ENCODE measurements at regions not wholly inside any gene's neighbourhood (a gene's known extent, or its start where the extent isn't known, plus 50 kb on each side); places are given as distances from the start of the nearest gene placed in this dataset.

DNA sequence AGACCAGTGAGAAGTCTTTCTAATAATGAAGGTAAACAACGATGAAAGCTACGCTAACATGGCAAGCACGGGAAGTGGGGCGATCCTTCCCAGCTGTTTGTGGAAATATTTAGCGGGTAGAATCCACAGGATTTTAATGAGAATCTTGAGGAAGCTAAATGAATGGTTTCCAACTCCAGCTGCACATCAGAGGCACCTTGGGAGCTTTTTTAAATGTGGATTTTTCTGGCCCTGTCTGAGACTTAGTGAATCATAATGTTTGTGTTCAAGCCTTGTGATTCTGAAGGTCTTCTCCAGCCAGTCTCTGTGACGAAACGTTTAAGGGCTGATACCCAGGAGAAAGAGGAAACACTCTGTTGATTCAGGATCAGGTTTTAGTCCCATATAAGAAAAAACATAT lies 169.8 kb downstream of the CAPZA3 start:
- TF ChIP-seq CTCF (IDR thresholded peaks at IDR 0.05; ENCODE audit: poor library complexity) (no peak), EZH2 (IDR thresholded peaks at IDR 0.05; ENCODE audit: borderline replicate concordance) (no peak), EZH2phosphoT487 (IDR thresholded peaks at IDR 0.05; ENCODE audit: low read depth, severe bottlenecking, unreplicated experiment) (no peak)

Measured in hepatocyte (in vitro differentiated cells).